ENCODE measurements at regions not wholly inside any gene's neighbourhood (a gene's known extent, or its start where the extent isn't known, plus 50 kb on each side); places are given as distances from the start of the nearest gene placed in this dataset.

DNA sequence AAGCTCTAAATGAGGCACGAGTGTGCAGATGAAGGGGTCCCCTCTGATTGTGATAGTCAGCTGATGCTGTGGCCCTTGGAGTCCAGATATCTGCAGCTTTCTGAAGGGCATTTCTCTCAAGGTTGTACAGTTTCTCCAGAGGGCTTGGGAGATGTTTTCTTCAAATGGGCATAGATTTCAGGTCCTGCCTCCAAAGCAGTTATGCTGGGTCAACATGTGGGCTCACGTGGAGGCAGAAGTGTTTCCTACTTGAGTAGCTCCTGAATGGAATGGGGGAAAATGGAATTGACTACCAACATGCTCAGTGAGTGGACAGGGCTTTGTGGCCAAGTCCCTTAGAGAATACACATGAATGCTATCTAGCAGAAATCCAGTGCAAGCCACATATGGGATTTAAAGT lies 360.7 kb downstream of the SAMD5 start:
- peaks cover 5% of the 10 kb centered on the region for H3K27me3 Mint-ChIP-seq (ENCODE audit: low read depth)
- TF ChIP-seq, protein P1, sequence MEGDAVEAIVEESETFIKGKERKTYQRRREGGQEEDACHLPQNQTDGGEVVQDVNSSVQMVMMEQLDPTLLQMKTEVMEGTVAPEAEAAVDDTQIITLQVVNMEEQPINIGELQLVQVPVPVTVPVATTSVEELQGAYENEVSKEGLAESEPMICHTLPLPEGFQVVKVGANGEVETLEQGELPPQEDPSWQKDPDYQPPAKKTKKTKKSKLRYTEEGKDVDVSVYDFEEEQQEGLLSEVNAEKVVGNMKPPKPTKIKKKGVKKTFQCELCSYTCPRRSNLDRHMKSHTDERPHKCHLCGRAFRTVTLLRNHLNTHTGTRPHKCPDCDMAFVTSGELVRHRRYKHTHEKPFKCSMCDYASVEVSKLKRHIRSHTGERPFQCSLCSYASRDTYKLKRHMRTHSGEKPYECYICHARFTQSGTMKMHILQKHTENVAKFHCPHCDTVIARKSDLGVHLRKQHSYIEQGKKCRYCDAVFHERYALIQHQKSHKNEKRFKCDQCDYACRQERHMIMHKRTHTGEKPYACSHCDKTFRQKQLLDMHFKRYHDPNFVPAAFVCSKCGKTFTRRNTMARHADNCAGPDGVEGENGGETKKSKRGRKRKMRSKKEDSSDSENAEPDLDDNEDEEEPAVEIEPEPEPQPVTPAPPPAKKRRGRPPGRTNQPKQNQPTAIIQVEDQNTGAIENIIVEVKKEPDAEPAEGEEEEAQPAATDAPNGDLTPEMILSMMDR (IDR thresholded peaks at IDR 0.05; ENCODE audit: unreplicated experiment in 3 of 3) = no peak
- peaks cover 58% of the 10 kb centered on the region for H3K4me1 Mint-ChIP-seq
- H3K36me3 Mint-ChIP-seq (ENCODE audit: low read depth) = no peaks in the 10 kb centered on the region
- peak overlapping the region in 1 of 3 experiments; percentile 5 for H3K4me3 Mint-ChIP-seq
- peak overlapping the region; percentile 49 to 84 (median 79) for H3K27ac Mint-ChIP-seq
- peaks cover 1% of the 10 kb centered on the region for H3K9me3 Mint-ChIP-seq

DNA sequence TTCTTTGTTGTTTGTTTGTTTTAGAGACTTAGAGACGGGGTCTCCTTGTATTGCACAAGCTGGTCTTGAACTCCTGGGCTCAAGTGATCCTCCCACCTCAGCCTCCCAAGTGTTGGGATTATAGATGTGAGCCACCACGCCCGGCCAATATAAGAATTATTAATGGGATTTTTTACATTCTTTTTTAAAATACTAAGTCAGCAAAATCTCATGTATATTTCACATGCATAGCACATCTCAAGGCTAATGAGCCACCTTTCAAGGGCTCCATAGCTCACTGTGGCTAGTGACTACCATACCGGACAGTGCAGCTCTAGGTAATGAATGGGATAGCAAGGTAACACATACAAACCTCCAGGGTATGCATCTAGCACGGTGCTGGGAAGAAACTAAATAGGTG lies 361.4 kb downstream of the SAMD5 start:
- TF ChIP-seq, protein P1 (IDR thresholded peaks at IDR 0.05; ENCODE audit: unreplicated experiment in 3 of 3) = no peak
- peaks cover 5% of the 10 kb centered on the region for H3K9me3 Mint-ChIP-seq
- peak overlapping the region in 1 of 3 experiments; percentile 46 for H3K4me3 Mint-ChIP-seq
- peaks cover 57% of the 10 kb centered on the region for H3K4me1 Mint-ChIP-seq
- peaks cover 5% of the 10 kb centered on the region for H3K27me3 Mint-ChIP-seq (ENCODE audit: low read depth)
- no peaks in the 10 kb centered on the region for H3K36me3 Mint-ChIP-seq (ENCODE audit: low read depth)
- H3K27ac Mint-ChIP-seq = no peak overlapping the region

DNA sequence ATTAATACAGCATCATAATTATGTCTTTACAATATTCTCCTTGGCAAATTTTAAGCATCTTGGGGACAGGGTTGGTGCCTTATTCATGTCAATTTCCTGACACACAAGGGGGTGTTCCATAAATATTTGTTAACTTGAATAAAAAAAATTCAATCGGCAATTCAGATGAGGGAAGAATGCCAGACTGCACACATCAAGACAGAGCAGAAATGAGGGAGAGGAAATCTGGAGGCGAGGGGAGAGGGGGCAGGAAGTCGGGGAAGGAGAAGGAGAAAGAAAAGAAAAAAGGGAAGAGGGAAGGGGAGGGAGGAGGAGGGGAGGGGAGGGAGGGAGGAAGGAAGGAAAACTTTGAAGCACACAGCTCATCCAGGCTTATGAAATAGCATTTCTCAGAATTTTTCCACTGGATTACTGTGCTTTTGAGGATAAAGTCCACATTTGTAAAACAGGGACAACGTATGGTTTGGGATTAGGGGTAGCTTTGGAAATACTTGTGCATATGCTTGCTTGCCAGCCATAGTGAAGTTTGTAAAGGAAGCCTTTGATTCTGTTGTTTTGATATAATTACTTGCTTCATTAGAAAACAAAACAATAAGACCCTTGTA lies 362.1 kb downstream of the SAMD5 start:
- Mint-ChIP-seq H3K4me3 (no peak overlapping the region), H3K4me1 (peaks cover 52% of the 10 kb centered on the region), H3K9me3 (peaks cover 7% of the 10 kb centered on the region), H3K27ac (no peak overlapping the region), H3K27me3 (ENCODE audit: low read depth) (peaks cover 3% of the 10 kb centered on the region), H3K36me3 (ENCODE audit: low read depth) (no peaks in the 10 kb centered on the region)
- TF ChIP-seq, protein P1 (IDR thresholded peaks at IDR 0.05; ENCODE audit: unreplicated experiment in 3 of 3) = no peak

DNA sequence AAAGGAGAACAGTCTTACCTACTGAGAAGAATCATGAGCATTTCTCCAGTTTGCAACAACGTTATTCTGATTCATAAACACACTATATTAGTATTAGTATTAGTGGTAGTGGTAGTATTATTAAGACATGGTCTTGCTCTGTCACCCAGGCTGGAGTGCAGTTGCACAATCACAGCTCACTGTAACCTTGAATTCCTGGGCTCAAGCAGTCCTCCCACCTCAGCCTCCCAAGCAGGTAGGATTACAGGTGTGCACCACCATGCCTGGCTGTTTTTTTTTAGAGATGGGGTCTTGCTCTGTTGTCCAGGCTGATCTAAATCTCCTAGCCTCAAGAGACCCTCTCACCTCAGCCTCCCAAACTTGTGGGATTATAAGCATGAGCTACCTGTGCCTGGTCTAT lies 363.5 kb downstream of the SAMD5 start:
- Mint-ChIP-seq H3K9me3 (peaks cover 7% of the 10 kb centered on the region), H3K4me3 (no peak overlapping the region), H3K27ac (no peak overlapping the region), H3K27me3 (ENCODE audit: low read depth) (peaks cover 3% of the 10 kb centered on the region), H3K36me3 (ENCODE audit: low read depth) (no peaks in the 10 kb centered on the region), H3K4me1 (peaks cover 44% of the 10 kb centered on the region)
- TF ChIP-seq, protein P1 (IDR thresholded peaks at IDR 0.05; ENCODE audit: unreplicated experiment in 3 of 3) = no peak

DNA sequence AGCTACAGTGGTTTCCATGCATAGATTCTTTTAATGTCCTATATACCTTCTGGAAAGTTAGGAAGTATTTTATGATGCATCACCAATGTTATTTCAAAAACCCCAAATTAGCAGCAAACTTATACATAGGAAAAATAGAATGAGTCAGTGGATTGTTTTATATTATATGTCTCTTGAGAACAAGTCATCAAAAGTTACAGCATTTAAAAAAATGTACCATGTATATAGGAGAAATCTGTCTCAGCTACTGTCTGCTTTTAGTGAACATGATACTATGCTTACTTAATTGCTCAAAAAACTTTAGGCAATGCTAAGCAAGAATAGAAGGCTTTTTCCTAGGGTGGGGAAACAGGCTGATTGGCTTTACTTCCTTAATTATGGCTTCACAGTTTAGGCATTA lies 365.3 kb downstream of the SAMD5 start:
- Mint-ChIP-seq H3K9me3 (peaks cover 7% of the 10 kb centered on the region), H3K27me3 (ENCODE audit: low read depth) (peaks cover 3% of the 10 kb centered on the region), H3K4me3 (no peak overlapping the region), H3K27ac (no peak overlapping the region), H3K36me3 (ENCODE audit: low read depth) (no peaks in the 10 kb centered on the region), H3K4me1 (peaks cover 26% of the 10 kb centered on the region)
- TF ChIP-seq, protein P1 (IDR thresholded peaks at IDR 0.05; ENCODE audit: unreplicated experiment in 3 of 3) = no peak

DNA sequence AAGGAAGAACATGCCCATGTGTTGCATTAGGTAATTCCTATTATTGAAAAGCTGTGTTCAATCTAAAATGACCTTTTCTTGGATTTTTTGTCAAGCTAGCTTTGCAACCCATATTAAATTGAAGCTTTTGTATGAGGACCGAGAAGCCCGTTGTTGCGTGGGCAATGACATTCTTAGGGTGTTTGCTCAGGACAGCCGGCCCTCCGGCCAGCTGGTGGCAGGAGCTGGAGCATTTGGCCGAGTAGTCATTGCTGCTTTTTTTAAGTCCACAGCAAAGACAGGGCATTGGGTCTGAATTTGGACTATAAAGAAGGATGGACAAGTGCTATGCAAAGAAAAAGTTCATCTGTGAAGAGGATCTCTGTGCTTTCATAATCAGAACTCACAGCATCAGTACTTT lies 365.8 kb downstream of the SAMD5 start:
- peaks cover 3% of the 10 kb centered on the region for H3K27me3 Mint-ChIP-seq (ENCODE audit: low read depth)

More for the DNA sequence above, 365.8 kb downstream of the SAMD5 start:
- H3K36me3 Mint-ChIP-seq (ENCODE audit: low read depth) = no peaks in the 10 kb centered on the region
- TF ChIP-seq, protein P1 (IDR thresholded peaks at IDR 0.05; ENCODE audit: unreplicated experiment in 3 of 3) = no peak
- H3K9me3 Mint-ChIP-seq = peaks cover 7% of the 10 kb centered on the region
- H3K4me1 Mint-ChIP-seq = peaks cover 21% of the 10 kb centered on the region
- H3K27ac Mint-ChIP-seq = no peak overlapping the region
- no peak overlapping the region for H3K4me3 Mint-ChIP-seq
